Neural cell (in vitro differentiated cells): ENCODE measurements at regions not wholly inside any gene's neighbourhood (a gene's known extent, or its start where the extent isn't known, plus 50 kb on each side); places are given as distances from the start of the nearest gene placed in this dataset.

Source experiments
- CTCF ChIP-seq: fragments of 450-650 bp; IDR thresholded peaks from 2 replicates; pipeline ENCODE4 v1.5.1; 2014; ENCODE audit warnings: antibody characterized with exemption, mild to moderate bottlenecking, moderate library complexity; ENCODE audit not compliant: poor library complexity, severe bottlenecking
- EP300 ChIP-seq: fragments of 450-650 bp; conservative IDR thresholded peaks from 2 replicates; pipeline ENCODE4 v1.6.1; 2014; ENCODE audit warnings: antibody characterized with exemption, mild to moderate bottlenecking, moderate library complexity; ENCODE audit not compliant: poor library complexity, severe bottlenecking
- EZH2 ChIP-seq: fragments of 200-600, 300-800 bp; shearing (Covaris generic), sonication (generic); IDR thresholded peaks from 2 replicates; pipeline ENCODE4 v1.6.1; 2014; ENCODE audit warnings: antibody characterized with exemption, low read length, borderline replicate concordance, mild to moderate bottlenecking; ENCODE audit not compliant: insufficient read depth, poor library complexity, severe bottlenecking
- MXI1 ChIP-seq: fragments of 450-650 bp; conservative IDR thresholded peaks from 2 replicates; pipeline ENCODE4 v1.6.1; 2014; ENCODE audit warnings: antibody characterized with exemption, mild to moderate bottlenecking; ENCODE audit not compliant: poor library complexity, severe bottlenecking
- POLR2AphosphoS5 ChIP-seq: IDR thresholded peaks from 2 replicates; pipeline ENCODE4 v1.6.1; 2012
- RAD21 ChIP-seq: fragments of 450-650 bp; conservative IDR thresholded peaks from 2 replicates; pipeline ENCODE4 v1.6.1; 2014; ENCODE audit warnings: antibody characterized with exemption, mild to moderate bottlenecking, moderate library complexity
- REST ChIP-seq: IDR thresholded peaks from 2 replicates; pipeline ENCODE4 v1.6.1; 2012; ENCODE audit warnings: borderline replicate concordance

GRCh38 chr13:85408415-85408814 lies 390.8 kb downstream of the SLITRK6 start:
- no peak for TF ChIP-seq CTCF
- TF ChIP-seq POLR2AphosphoS5 = no peak
- no peak for TF ChIP-seq REST
- no peak for TF ChIP-seq EZH2
- no peak for TF ChIP-seq EP300
- no peak for TF ChIP-seq RAD21
- no peak for TF ChIP-seq MXI1
